PC-9 (cell line): ENCODE measurements at regions not wholly inside any gene's neighbourhood (a gene's known extent, or its start where the extent isn't known, plus 50 kb on each side); places are given as distances from the start of the nearest gene placed in this dataset.
"Not testable (repeated sequence)": the region's sequence is repeated elsewhere in the genome, so short reads cannot be mapped to it uniquely, and the experiment has no call there.

Source experiments
- BruUV-seq: library from RNA; stranded (reverse); fragments of 400-500 nt; replicated peaks from 2 replicates; lab custom pipeline; 2021; lab: Mats Ljungman, UMichigan
- CTCF ChIA-PET: fragments of 300-600 bp; sonication (Branson Sonifier 250); formaldehyde crosslinking; loops from one replicate; lab custom pipeline; 2022; ENCODE audit warnings: antibody characterized with exemption; lab: Charles Lee
- POLR2A ChIA-PET: fragments of 300-600 bp; sonication (Branson Sonifier 250); formaldehyde crosslinking; loops from one replicate; lab custom pipeline; 2022; ENCODE audit warnings: antibody characterized with exemption; ENCODE audit not compliant: unreplicated experiment; lab: Charles Lee
- DNase-seq, 2 experiments: peaks; one replicate each; pipeline versions ENCODE4 v3.0.0 to v3.0.0-alpha.2; 2015 to 2022; ENCODE audit warnings: mixed read lengths in 1 of 2
- H2AFZ ChIP-seq: fragments of 200-600 bp; sonication (generic); 2 replicates; pipeline ENCODE4 v1.8.1; 2017; ENCODE audit warnings: antibody characterized with exemption
- H3F3A ChIP-seq: fragments of 200-600 bp; sonication (generic); 2 replicates; pipeline ENCODE4 v1.8.1; 2017; ENCODE audit warnings: antibody characterized with exemption, mild to moderate bottlenecking, low read depth; ENCODE audit not compliant: insufficient read depth
- H3K27ac ChIP-seq: fragments of 200-600 bp; sonication (generic); 2 replicates; pipeline ENCODE4 v1.6.1; 2016; ENCODE audit warnings: mixed run types
- H3K27me3 ChIP-seq: fragments of 200-600 bp; sonication (generic); 2 replicates; pipeline ENCODE4 v1.6.1; 2016; ENCODE audit warnings: low read depth, mixed run types; ENCODE audit not compliant: insufficient read depth
- H3K36me3 ChIP-seq: fragments of 200-600 bp; sonication (generic); 2 replicates; pipeline ENCODE4 v1.6.1; 2016; ENCODE audit warnings: low read depth, mixed run types
- H3K4me1 ChIP-seq: fragments of 200-600 bp; sonication (generic); replicated peaks from 2 replicates; pipeline ENCODE4 v1.6.1; 2016; ENCODE audit warnings: mixed run types; ENCODE audit not compliant: insufficient read depth
- H3K4me2 ChIP-seq: fragments of 200-600 bp; sonication (generic); 2 replicates; pipeline ENCODE4 v1.6.1; 2017; ENCODE audit warnings: mixed run types
- H3K4me3 ChIP-seq: fragments of 200-600 bp; sonication (generic); 2 replicates; pipeline ENCODE4 v1.6.1; 2016; ENCODE audit warnings: mixed run types
- H3K79me2 ChIP-seq: fragments of 200-600 bp; sonication (generic); 2 replicates; pipeline ENCODE4 v1.6.1; 2017; ENCODE audit warnings: low read depth, mixed run types
- H3K9me2 ChIP-seq: fragments of 200-600 bp; sonication (generic); 2 replicates; pipeline ENCODE4 v1.8.1; 2017; ENCODE audit warnings: mild to moderate bottlenecking; ENCODE audit not compliant: insufficient read depth
- H3K9me3 ChIP-seq: fragments of 200-600 bp; sonication (generic); 2 replicates; pipeline ENCODE4 v1.8.1; 2016; ENCODE audit warnings: low read depth; ENCODE audit not compliant: insufficient read depth
- H4K20me1 ChIP-seq: fragments of 200-600 bp; sonication (generic); 2 replicates; pipeline ENCODE4 v1.8.1; 2017; ENCODE audit not compliant: insufficient read depth
- EZH2 ChIP-seq: fragments of 200-600 bp; sonication (generic); IDR thresholded peaks from 2 replicates; pipeline ENCODE4 v1.8.0; 2017; ENCODE audit warnings: antibody characterized with exemption, low read depth
- intact Hi-C: fragments of 100-400 bp; cut with micrococcal nuclease; formaldehyde crosslinking; loops from one replicate; pipeline ENCODE4 v1.10.0; 2022; ENCODE audit not compliant: unreplicated experiment
- TF ChIP-seq, protein P1 (sequence below): fragments of 200-600 bp; sonication (generic); conservative IDR thresholded peaks from 2 replicates; pipeline ENCODE4 v1.6.1; 2017; ENCODE audit warnings: mixed run types, antibody characterized with exemption, mild to moderate bottlenecking, moderate library complexity

DNA sequence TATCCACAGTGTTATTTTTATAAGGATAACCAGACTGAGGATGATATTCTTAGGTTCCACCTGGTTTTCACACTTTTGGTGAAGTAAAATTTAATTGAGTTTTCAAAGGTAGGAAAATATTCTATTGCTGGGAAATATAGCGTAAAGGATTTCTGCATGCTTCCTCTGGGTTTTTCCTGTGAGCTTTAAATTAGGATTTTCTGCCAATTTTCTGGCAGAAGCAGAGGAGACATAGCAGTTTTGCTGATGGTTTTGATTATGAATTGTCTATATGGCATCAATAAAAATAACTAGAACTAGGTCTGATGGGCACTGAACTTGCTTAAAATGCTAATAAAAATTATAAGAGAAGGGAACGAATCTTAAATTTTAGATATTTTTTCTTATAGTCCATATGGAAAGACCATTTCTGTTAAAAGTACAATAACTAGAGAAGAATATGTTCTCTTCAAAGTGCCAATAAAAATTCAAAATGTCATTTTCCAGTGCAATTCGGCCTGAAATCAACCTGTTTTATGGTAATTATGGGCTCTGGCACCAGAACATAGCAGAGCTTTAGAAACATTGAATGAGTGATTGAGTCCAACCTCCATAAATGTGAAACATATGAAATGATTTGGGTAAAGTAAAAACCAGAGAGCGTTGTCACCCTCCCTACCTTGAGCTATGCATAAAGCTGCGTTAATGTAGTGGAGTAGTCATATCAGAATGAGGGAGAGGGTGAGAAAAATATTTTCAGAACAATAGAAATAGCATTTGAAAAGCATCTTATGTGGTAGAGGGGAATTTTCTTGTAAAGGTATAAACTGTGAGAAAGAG, 279.7 kb downstream of the SPRY1 start:
- Histone ChIP-seq H3K27me3 (no peaks in the 10 kb centered on the region), H3K4me2 (no peak overlapping the region), H3K4me3 (no peak overlapping the region), H3K4me1 (peaks cover 30% of the 10 kb centered on the region), H3K9me3 (peaks cover 3% of the 10 kb centered on the region), H3K79me2 (no peaks in the 10 kb centered on the region), H4K20me1 (no peaks in the 10 kb centered on the region), H3K9me2 (no peaks in the 10 kb centered on the region), H3K27ac (no peak overlapping the region), H2AFZ (no peak overlapping the region), H3K36me3 (no peaks in the 10 kb centered on the region), H3F3A (peaks cover 17% of the 10 kb centered on the region)
- no TSS peak for BruUV-seq
- CTCF ChIA-PET = no interaction called here
- intact Hi-C loops = loop anchor here (10.0 kb wide), 1 partner anchor 69 kb away; no protein-coding TSS in a partner anchor
- TF ChIP-seq, protein P1, sequence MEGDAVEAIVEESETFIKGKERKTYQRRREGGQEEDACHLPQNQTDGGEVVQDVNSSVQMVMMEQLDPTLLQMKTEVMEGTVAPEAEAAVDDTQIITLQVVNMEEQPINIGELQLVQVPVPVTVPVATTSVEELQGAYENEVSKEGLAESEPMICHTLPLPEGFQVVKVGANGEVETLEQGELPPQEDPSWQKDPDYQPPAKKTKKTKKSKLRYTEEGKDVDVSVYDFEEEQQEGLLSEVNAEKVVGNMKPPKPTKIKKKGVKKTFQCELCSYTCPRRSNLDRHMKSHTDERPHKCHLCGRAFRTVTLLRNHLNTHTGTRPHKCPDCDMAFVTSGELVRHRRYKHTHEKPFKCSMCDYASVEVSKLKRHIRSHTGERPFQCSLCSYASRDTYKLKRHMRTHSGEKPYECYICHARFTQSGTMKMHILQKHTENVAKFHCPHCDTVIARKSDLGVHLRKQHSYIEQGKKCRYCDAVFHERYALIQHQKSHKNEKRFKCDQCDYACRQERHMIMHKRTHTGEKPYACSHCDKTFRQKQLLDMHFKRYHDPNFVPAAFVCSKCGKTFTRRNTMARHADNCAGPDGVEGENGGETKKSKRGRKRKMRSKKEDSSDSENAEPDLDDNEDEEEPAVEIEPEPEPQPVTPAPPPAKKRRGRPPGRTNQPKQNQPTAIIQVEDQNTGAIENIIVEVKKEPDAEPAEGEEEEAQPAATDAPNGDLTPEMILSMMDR = no peak
- no peak for TF ChIP-seq EZH2
- POLR2A ChIA-PET = no interaction called here
- no peak for DNase-seq

DNA sequence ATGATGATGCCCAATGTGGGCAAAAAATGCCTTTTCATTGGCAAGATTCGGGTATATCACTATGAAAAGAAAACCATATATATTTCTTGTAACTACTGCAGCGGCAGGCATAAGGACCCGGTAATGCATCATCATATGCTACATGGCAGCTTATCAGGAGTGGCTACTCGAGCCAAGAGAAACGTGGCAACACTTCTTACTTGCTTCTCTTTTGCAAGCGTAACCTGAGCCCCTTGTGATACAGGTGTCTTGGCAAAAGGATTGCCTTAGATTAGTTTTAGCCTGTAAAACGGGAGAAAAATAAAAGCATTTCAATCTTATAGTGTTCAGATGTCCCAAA, 280.3 kb downstream of the SPRY1 start:
- H3K27me3 ChIP-seq = no peaks in the 10 kb centered on the region
- ChIA-PET POLR2A (no interaction called here), CTCF (no interaction called here)
- peaks cover 17% of the 10 kb centered on the region for H3F3A ChIP-seq
- intact Hi-C loops = loop anchor here (10.0 kb wide), 1 partner anchor 68 kb away; no protein-coding TSS in a partner anchor
- H2AFZ ChIP-seq = no peak overlapping the region
- H3K4me2 ChIP-seq = no peak overlapping the region
- peaks cover 3% of the 10 kb centered on the region for H3K9me3 ChIP-seq
- no peak for DNase-seq
- no TSS peak for BruUV-seq
- no peak overlapping the region for H3K4me3 ChIP-seq
- no peaks in the 10 kb centered on the region for H3K36me3 ChIP-seq
- H3K9me2 ChIP-seq = no peaks in the 10 kb centered on the region
- H3K79me2 ChIP-seq = no peaks in the 10 kb centered on the region
- H3K27ac ChIP-seq = no peak overlapping the region
- no peaks in the 10 kb centered on the region for H4K20me1 ChIP-seq
- peaks cover 29% of the 10 kb centered on the region for H3K4me1 ChIP-seq
- TF ChIP-seq, protein P1 = no peak
- no peak for TF ChIP-seq EZH2

DNA sequence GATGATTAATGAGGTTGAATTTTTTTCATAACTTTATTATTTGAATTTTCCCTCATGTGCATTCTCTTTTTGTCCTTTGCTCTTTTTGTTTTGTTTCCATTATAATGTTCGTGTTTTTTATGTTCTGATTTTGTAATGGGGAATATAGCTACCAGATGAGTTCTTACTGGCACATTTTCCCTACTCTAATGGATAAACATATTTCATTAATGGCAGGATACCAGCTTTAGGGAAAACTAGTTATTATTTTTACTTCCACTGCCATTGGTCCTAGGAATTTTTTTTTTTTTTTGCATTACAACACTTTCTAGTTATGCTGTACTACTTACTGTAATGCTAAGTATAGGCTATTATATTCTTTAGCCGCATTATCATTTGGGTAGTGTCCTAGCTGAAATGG, 286.3 kb downstream of the SPRY1 start:
- Histone ChIP-seq H3K27me3 (no peaks in the 10 kb centered on the region), H3K4me2 (no peak overlapping the region), H2AFZ (no peak overlapping the region), H3K9me3 (peaks cover 9% of the 10 kb centered on the region), H4K20me1 (no peaks in the 10 kb centered on the region), H3K4me1 (no peaks in the 10 kb centered on the region), H3K9me2 (no peaks in the 10 kb centered on the region), H3K27ac (no peak overlapping the region), H3F3A (no peaks in the 10 kb centered on the region), H3K36me3 (no peaks in the 10 kb centered on the region), H3K79me2 (no peaks in the 10 kb centered on the region), H3K4me3 (no peak overlapping the region)
- DNase-seq = no peak
- intact Hi-C loops = no loop called here
- no TSS peak for BruUV-seq
- POLR2A ChIA-PET = no interaction called here
- CTCF ChIA-PET = no interaction called here
- TF ChIP-seq EZH2 = no peak
- TF ChIP-seq, protein P1 = no peak

DNA sequence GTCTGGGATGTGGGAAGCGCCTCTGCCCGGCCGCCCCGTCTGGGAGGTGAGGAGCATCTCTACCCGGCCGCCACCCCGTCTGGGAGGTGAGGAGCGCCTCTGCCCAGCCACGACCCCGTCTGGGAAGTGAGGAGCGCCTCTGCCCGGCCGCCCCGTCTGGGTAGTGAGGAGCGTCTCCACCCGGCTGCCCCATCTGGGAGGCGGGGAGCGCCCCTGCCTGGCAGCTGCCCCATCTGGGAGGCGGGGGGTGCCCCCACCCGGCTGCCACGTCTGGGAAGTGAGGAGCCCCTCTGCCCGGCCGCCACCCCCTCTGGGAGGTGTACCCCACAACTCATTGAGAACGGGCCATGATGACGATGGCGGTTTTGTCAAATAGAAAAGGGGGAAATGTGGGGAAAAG, 288.3 kb downstream of the SPRY1 start:
- H3K27me3 ChIP-seq, POLR2A ChIA-PET, BruUV-seq, H4K20me1 ChIP-seq, H3K9me2 ChIP-seq, H3K4me1 ChIP-seq, H3K27ac ChIP-seq, intact Hi-C loops, H2AFZ ChIP-seq, DNase-seq, H3K4me2 ChIP-seq, H3K79me2 ChIP-seq, H3K4me3 ChIP-seq, H3K36me3 ChIP-seq, CTCF ChIA-PET, H3F3A ChIP-seq: not testable (repeated sequence)
- H3K9me3 ChIP-seq = peaks cover 14% of the 10 kb centered on the region

DNA sequence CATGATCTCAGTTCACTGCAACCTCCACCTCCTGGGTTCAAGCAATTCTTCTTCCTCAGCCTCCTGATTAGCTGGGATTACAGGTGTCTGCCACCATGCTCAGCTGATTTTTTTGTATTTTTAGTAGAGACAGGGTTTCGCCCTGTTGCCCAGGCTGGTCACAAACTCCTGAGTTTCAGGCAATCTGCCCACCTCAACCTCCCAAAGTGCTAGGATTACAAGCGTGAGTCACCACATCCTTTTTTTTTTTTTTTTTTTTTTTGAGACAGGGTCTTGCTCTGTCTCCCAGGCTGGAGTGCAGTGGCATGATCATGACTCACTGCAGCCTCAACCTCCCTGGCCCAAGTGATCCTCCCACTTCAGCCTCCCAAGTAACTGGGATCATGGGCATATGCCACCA, 298.9 kb downstream of the SPRY1 start:
- H3K4me2 ChIP-seq, H3K4me3 ChIP-seq, BruUV-seq, CTCF ChIA-PET, H4K20me1 ChIP-seq, H3K27ac ChIP-seq, POLR2A ChIA-PET, DNase-seq, intact Hi-C loops, H3K9me2 ChIP-seq, H3K27me3 ChIP-seq, H3K79me2 ChIP-seq, H3K36me3 ChIP-seq, H3F3A ChIP-seq, H3K4me1 ChIP-seq, H2AFZ ChIP-seq, H3K9me3 ChIP-seq: not testable (repeated sequence)
